ENCODE measurements at regions not wholly inside any gene's neighbourhood (a gene's known extent, or its start where the extent isn't known, plus 50 kb on each side); places are given as distances from the start of the nearest gene placed in this dataset.
"Not testable (repeated sequence)": the region's sequence is repeated elsewhere in the genome, so short reads cannot be mapped to it uniquely, and the experiment has no call there.

GRCh38 chr18:14222354-14223221 lies 90.4 kb upstream of the ZNF519 start:
- TF ChIP-seq CTCF, EZH2phosphoT487 (IDR thresholded peaks at IDR 0.05; ENCODE audit: low read length): not testable (repeated sequence)

All from MM.1S (cell line).